Gastrocnemius medialis (tissue), 4 donors: ENCODE measurements at regions not wholly inside any gene's neighbourhood (a gene's known extent, or its start where the extent isn't known, plus 50 kb on each side); places are given as distances from the start of the nearest gene placed in this dataset.
"Not testable (repeated sequence)": the region's sequence is repeated elsewhere in the genome, so short reads cannot be mapped to it uniquely, and the experiment has no call there.

Experiments
- CTCF ChIP-seq, 5 experiments: fragments of 450-650 bp in 3 of 5; fragments of 200-600 bp in 2 of 5; sonication (generic) in 2 of 5; IDR thresholded peaks in 4 of 5; conservative IDR thresholded peaks in 1 of 5; 1 replicate in 4 of 5; 2 replicates in 1 of 5; pipeline ENCODE4 v1.5.1; 2016 to 2019; ENCODE audit warnings: antibody characterized with exemption in 5 of 5, mild to moderate bottlenecking in 3 of 5, moderate library complexity in 3 of 5
- POLR2A ChIP-seq, 2 donors: fragments of 450-650 bp; IDR thresholded peaks; one replicate each; pipeline ENCODE4 v1.6.1; 2017; ENCODE audit warnings: antibody characterized with exemption in 2 of 2, mild to moderate bottlenecking in 2 of 2, moderate library complexity in 2 of 2

DNA sequence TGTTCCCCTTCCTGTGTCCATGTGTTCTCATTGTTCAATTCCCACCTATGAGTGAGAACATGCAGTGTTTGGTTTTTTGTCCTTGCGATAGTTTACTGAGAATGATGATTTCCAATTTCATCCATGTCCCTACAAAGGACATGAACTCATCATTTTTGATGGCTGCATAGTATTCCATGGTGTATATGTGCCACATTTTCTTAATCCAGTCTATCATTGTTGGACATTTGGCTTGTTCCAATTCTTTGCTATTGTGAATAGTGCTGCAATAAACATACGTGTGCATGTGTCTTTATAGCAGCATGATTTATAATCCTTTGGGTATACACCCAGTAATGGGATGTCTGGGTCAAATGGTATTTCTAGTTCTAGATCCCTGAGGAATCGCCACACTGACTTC is 712.5 kb upstream of the ADGRB3 start:
- TF ChIP-seq CTCF (IDR thresholded peaks at IDR 0.05 in 4 of 5, conservative IDR thresholded peaks at IDR 0.05 in 1 of 5); POLR2A (IDR thresholded peaks at IDR 0.05): not testable (repeated sequence)
